HCT116 (cell line): ENCODE measurements at regions not wholly inside any gene's neighbourhood (a gene's known extent, or its start where the extent isn't known, plus 50 kb on each side); places are given as distances from the start of the nearest gene placed in this dataset.

Experiments used
- ATAC-seq: fragments of 200-7000 bp; cut with Tn5 transposase; 2 replicates; pipeline ENCODE4 v1.9.1; 2020; ENCODE audit warnings: mild to moderate bottlenecking, moderate library complexity
- BruUV-seq: library from RNA; stranded (reverse); fragments of 400-500 nt; replicated peaks from 2 replicates; lab custom pipeline; 2021; lab: Mats Ljungman, UMichigan
- CTCF ChIA-PET: fragments of 300-600 bp; sonication (Branson Sonifier 250); formaldehyde crosslinking; loops from one replicate; lab custom pipeline; 2021; ENCODE audit warnings: antibody characterized with exemption; lab: Charles Lee
- POLR2A ChIA-PET: fragments of 300-600, 350-600 bp; sonication (Branson Sonifier 250); formaldehyde crosslinking; loops from one replicate; lab custom pipeline; 2021; ENCODE audit warnings: antibody characterized with exemption; lab: Charles Lee
- RAD21 ChIA-PET, 2 experiments: fragments of 300-600 bp; sonication (Branson Sonifier 250); formaldehyde crosslinking; loops; one replicate each; lab custom pipeline; 2023; ENCODE audit warnings: low total read pairs in 2 of 2; ENCODE audit not compliant: uncharacterized antibody in 2 of 2, unreplicated experiment in 2 of 2, low non-redundant PET in 1 of 2; lab: Charles Lee
- DNase-seq: peaks from one replicate; pipeline ENCODE4 v3.0.0-alpha.2; 2010; ENCODE audit warnings: low read depth, low spot score
- H2AFZ ChIP-seq: fragments of 200-600 bp; shearing (Covaris generic), sonication (generic); 2 replicates; pipeline ENCODE4 v1.6.1; 2017; ENCODE audit warnings: low read depth, mixed run types, mixed read lengths, antibody characterized with exemption, low read length; ENCODE audit not compliant: poor library complexity, severe bottlenecking
- H3K27ac ChIP-seq: 2 replicates; pipeline ENCODE4 v1.5.1; 2012; ENCODE audit warnings: low read depth, low read length
- H3K27me3 ChIP-seq: fragments of 200-600 bp; sonication (generic); 2 replicates; pipeline ENCODE4 v1.6.1; 2016; ENCODE audit warnings: mixed run types, low read length, mixed read lengths; ENCODE audit not compliant: insufficient read depth
- H3K36me3 ChIP-seq, 2 experiments: fragments of 200-500 bp in 1 of 2; fragments of 200-600 bp in 1 of 2; sonication (Bioruptor generic) in 1 of 2; sonication (generic) in 1 of 2; 2 replicates each; pipeline versions ENCODE4 v1.5.1 to v1.6.1; 2014 to 2016; ENCODE audit warnings: low read length in 2 of 2, inconsistent platforms in 1 of 2, mixed read lengths in 1 of 2, mixed run types in 1 of 2; ENCODE audit not compliant: insufficient read depth in 2 of 2, control insufficient read depth in 1 of 2
- H3K4me1 ChIP-seq, 2 experiments: fragments of 200-600 bp in 1 of 2; sonication (generic) in 1 of 2; 2 replicates each; pipeline versions ENCODE4 v1.5.1 to v1.6.1; 2012 to 2017; ENCODE audit warnings: low read length in 2 of 2, inconsistent platforms in 1 of 2, mild to moderate bottlenecking in 1 of 2, mixed read lengths in 1 of 2, mixed run types in 1 of 2, moderate library complexity in 1 of 2; ENCODE audit not compliant: insufficient read depth in 2 of 2, control insufficient read depth in 1 of 2
- H3K4me2 ChIP-seq: fragments of 200-600 bp; sonication (generic); 2 replicates; pipeline ENCODE4 v1.6.1; 2017; ENCODE audit warnings: mixed run types, low read length, mixed read lengths
- H3K4me3 ChIP-seq, 2 experiments: fragments of 200-600 bp in 1 of 2; sonication (generic) in 1 of 2; replicated peaks in 1 of 2; 2 replicates each; pipeline ENCODE4 v1.5.1; 2011 to 2016; ENCODE audit warnings: low read length in 2 of 2, control low read depth in 1 of 2, low read depth in 1 of 2, mild to moderate bottlenecking in 1 of 2, mixed read lengths in 1 of 2, mixed run types in 1 of 2
- H3K79me2 ChIP-seq: fragments of 200-600 bp; sonication (generic); 2 replicates; pipeline ENCODE4 v1.6.1; 2017; ENCODE audit warnings: mild to moderate bottlenecking, mixed run types, low read length, moderate library complexity, mixed read lengths; ENCODE audit not compliant: insufficient read depth
- H3K9ac ChIP-seq: fragments of 200-600 bp; sonication (generic); 2 replicates; pipeline ENCODE4 v1.6.1; 2016; ENCODE audit warnings: low read length, mixed read lengths
- H3K9me2 ChIP-seq: fragments of 200-600 bp; sonication (generic), shearing (Covaris generic); 2 replicates; pipeline ENCODE4 v1.6.1; 2017; ENCODE audit warnings: mixed run types, mild to moderate bottlenecking, moderate library complexity; ENCODE audit not compliant: insufficient read depth
- H3K9me3 ChIP-seq, 2 experiments: fragments of 200-500 bp in 1 of 2; fragments of 200-600 bp in 1 of 2; sonication (Bioruptor generic) in 1 of 2; sonication (generic) in 1 of 2; 2 replicates each; pipeline ENCODE4 v1.6.1; 2014 to 2017; ENCODE audit warnings: low read length in 2 of 2, mixed read lengths in 2 of 2, inconsistent platforms in 1 of 2, low read depth in 1 of 2, mild to moderate bottlenecking in 1 of 2, mixed run types in 1 of 2, moderate library complexity in 1 of 2; ENCODE audit not compliant: control insufficient read depth in 1 of 2, insufficient read depth in 1 of 2
- H4K20me1 ChIP-seq: fragments of 200-600 bp; sonication (generic), shearing (Covaris generic); 2 replicates; pipeline ENCODE4 v1.6.1; 2017; ENCODE audit warnings: mixed run types, mild to moderate bottlenecking, moderate library complexity; ENCODE audit not compliant: insufficient read depth
- CBX3 ChIP-seq: IDR thresholded peaks from 2 replicates; pipeline ENCODE4 v1.6.1; 2012; ENCODE audit warnings: low read depth
- EZH2phosphoT487 ChIP-seq: fragments of 200-600 bp; IDR thresholded peaks from 2 replicates; pipeline ENCODE4 v1.6.1; 2018; ENCODE audit warnings: antibody characterized with exemption, borderline replicate concordance
- JUND ChIP-seq: IDR thresholded peaks from 2 replicates; pipeline ENCODE4 v1.6.1; 2012
- REST ChIP-seq: IDR thresholded peaks from 2 replicates; pipeline ENCODE4 v1.6.1; 2012; ENCODE audit warnings: low read depth
- SIN3A ChIP-seq: IDR thresholded peaks from 2 replicates; pipeline ENCODE4 v1.6.1; 2012; ENCODE audit warnings: low read depth
- SRF ChIP-seq: IDR thresholded peaks from 2 replicates; pipeline ENCODE4 v1.6.1; 2012; ENCODE audit warnings: low read depth
- YY1 ChIP-seq: IDR thresholded peaks from 2 replicates; pipeline ENCODE4 v1.6.1; 2011; ENCODE audit warnings: low read length, low read depth, moderate library complexity, mild to moderate bottlenecking; ENCODE audit not compliant: insufficient replicate concordance; ENCODE audit errors: extremely low read depth
- ZFX ChIP-seq: fragments of 450-650 bp; IDR thresholded peaks from 2 replicates; pipeline ENCODE4 v1.6.1; 2017
- intact Hi-C: fragments of 100-400 bp; cut with micrococcal nuclease; formaldehyde crosslinking; loops from 2 replicates; pipeline ENCODE4 v1.10.0; 2022

GRCh38 chr5:112023766-112024165 is 266.8 kb upstream of the NREP start:
- Histone ChIP-seq H3K27me3 (no peaks in the 10 kb centered on the region), H4K20me1 (no peaks in the 10 kb centered on the region), H3K4me1 (no peaks in the 10 kb centered on the region), H3K9me3 (no peaks in the 10 kb centered on the region), H3K27ac (no peak overlapping the region), H2AFZ (no peak overlapping the region), H3K4me2 (no peak overlapping the region), H3K36me3 (no peaks in the 10 kb centered on the region), H3K9me2 (no peaks in the 10 kb centered on the region), H3K9ac (no peak overlapping the region), H3K79me2 (no peaks in the 10 kb centered on the region), H3K4me3 (no peak overlapping the region)
- ChIA-PET RAD21 (no interaction called here), CTCF (no interaction called here), POLR2A (no interaction called here)
- ATAC-seq (no peak), DNase-seq (no peak)
- BruUV-seq: no TSS peak
- intact Hi-C loops: no loop called here
- no peak for TF ChIP-seq SIN3A
- TF ChIP-seq CBX3: no peak
- TF ChIP-seq YY1: no peak
- TF ChIP-seq ZFX: no peak

GRCh38 chr5:112018846-112019245 is 261.9 kb upstream of the NREP start:
- ChIA-PET RAD21 (no interaction called here), POLR2A (no interaction called here)
- H3K79me2 ChIP-seq: no peaks in the 10 kb centered on the region
- H4K20me1 ChIP-seq: no peaks in the 10 kb centered on the region
- H3K27ac ChIP-seq: no peak overlapping the region
- TF ChIP-seq ZFX (no peak), YY1 (no peak), JUND (no peak), REST (no peak), SRF (no peak), EZH2phosphoT487 (no peak)
- TF ChIP-seq, all 23 proteins: peak for 0
- Histone ChIP-seq H3K9ac (no peak overlapping the region), H3K4me3 (no peak overlapping the region), H3K27me3 (no peaks in the 10 kb centered on the region), H3K4me1 (no peaks in the 10 kb centered on the region), H3K9me3 (no peaks in the 10 kb centered on the region), H3K4me2 (no peak overlapping the region), H3K9me2 (no peaks in the 10 kb centered on the region), H2AFZ (no peak overlapping the region), H3K36me3 (no peaks in the 10 kb centered on the region)
- CTCF ChIA-PET: no interaction called here
- BruUV-seq: no TSS peak
- intact Hi-C loops: loop anchor here (5.0 kb wide), 1 partner anchor 37 kb away; no protein-coding TSS in a partner anchor
- ATAC-seq (no peak), DNase-seq (no peak)
